Sigmoid colon (tissue), 4 donors: ENCODE measurements at regions not wholly inside any gene's neighbourhood (a gene's known extent, or its start where the extent isn't known, plus 50 kb on each side); places are given as distances from the start of the nearest gene placed in this dataset.

Experiments
- CTCF ChIP-seq, 4 experiments: fragments of 450-650 bp in 3 of 4; fragments of 200-600 bp in 1 of 4; IDR thresholded peaks; one replicate each; pipeline ENCODE4 v1.5.1; 2016 to 2019; ENCODE audit warnings: antibody characterized with exemption in 4 of 4, mild to moderate bottlenecking in 3 of 4, moderate library complexity in 2 of 4
- POLR2A ChIP-seq, 2 donors: fragments of 450-650 bp; IDR thresholded peaks; one replicate each; pipeline ENCODE4 v1.6.1; 2016; ENCODE audit warnings: antibody characterized with exemption in 2 of 2, mild to moderate bottlenecking in 2 of 2, moderate library complexity in 2 of 2
- POLR2AphosphoS5 ChIP-seq, 4 donors: sonication (generic); formaldehyde crosslinking; IDR thresholded peaks; one replicate each; pipeline ENCODE4 v1.6.1; 2017; ENCODE audit warnings: antibody characterized with exemption in 4 of 4

GRCh38 chr14:97843066-97843465 is 1045.9 kb downstream of the VRK1 start:
- no peak for TF ChIP-seq POLR2AphosphoS5 (IDR thresholded peaks at IDR 0.05)
- no peak for TF ChIP-seq CTCF (IDR thresholded peaks at IDR 0.05)
- TF ChIP-seq POLR2A (IDR thresholded peaks at IDR 0.05): no peak
